GM21529 (cell line): ENCODE measurements at regions not wholly inside any gene's neighbourhood (a gene's known extent, or its start where the extent isn't known, plus 50 kb on each side); places are given as distances from the start of the nearest gene placed in this dataset.
A peak's percentile ranks its signal among the peaks of the same experiment; 100 is the strongest.
"Not testable (repeated sequence)": the region's sequence is repeated elsewhere in the genome, so short reads cannot be mapped to it uniquely, and the experiment has no call there.

Experiments used
- ATAC-seq: cut with Tn5 transposase; IDR thresholded peaks from one replicate; pipeline ENCODE4 v1.9.1; 2021; ENCODE audit not compliant: unreplicated experiment

DNA sequence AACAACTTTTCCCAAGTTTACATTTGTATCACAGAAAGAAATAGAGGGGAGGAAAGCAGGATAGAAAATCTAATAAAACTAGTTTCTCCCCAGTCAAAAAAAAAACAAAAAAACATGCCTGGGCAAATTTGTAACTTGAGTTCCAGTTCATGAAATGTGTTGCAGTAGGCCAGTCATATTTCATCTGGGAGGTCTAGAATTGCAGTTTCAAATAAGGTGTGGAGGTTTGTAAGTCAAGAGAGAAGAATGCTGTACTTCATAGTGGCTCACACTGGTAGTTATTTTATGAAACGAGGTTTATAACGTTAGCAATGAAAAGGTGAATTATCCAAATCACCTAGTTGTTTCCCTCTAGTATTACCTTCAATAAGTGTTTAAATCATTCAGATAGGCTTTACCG, 1313.9 kb upstream of the SLC39A10 start:
- no peak for ATAC-seq

DNA sequence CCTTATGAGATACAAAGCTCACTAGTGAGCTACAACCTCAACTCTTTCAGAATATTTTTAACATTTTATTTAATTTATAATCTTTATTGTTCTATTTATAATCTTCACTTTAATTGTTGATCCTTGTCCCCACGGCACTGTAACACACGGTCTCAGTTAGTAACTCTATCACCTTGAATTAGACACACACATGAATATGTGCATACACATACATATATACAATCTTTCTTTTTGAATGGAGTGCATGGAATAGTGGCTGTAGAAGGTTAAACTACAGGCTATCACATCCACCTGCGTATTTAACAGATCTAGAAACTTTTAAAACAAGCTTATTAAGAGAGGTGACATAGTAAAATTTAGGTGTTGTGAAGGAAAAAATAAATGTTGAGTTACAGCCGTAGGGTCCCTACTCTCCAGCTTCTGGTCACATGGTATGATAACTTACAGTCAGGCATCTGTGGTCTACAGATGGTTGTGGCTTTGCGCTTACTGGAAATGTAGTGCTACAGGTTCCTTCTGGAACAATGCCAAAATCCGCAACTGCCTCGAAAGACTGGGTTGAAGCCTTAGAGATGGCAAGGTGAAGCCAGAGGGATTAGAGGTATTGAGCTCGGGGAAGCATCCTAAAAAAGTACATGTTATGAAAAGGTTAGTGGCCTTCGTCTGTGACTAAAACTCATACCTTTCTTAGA, 1324.1 kb upstream of the SLC39A10 start:
- ATAC-seq: no peak

GRCh38 chr2:194328456-194328855, 1328.6 kb upstream of the SLC39A10 start:
- ATAC-seq: no peak

DNA sequence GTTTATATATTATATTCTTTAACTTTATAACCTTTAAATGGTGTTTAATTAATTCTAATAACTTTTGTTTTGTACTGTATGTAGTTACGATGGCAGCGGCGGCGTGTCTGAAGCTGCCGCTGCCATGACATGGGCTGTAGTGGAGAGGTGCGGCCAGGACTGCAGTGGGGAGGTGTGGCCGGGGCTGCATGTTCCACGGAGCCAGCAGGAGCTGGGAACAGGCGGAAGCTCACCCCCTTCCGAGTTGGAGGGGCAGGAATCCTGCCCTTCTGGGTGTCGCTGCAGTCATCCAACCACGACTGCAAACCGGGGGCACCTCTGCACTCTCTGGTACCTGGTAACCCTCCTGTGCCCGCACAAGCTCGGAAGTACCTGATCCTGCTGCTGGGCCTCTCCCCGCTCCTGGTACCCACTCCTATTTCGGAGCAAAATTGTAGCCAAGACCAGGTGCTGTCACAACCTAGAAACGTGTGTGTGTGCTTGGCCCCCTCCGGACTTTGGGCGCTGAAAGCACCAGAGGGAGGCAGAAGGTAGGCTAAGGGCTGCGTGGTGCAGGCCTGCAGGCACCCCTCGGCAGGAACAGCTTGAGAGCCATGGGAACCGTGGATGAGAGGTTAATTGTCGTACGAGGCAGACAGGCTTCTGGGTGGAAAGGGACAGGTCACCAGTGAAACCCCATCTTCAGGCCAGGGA, 1329.7 kb upstream of the SLC39A10 start:
- ATAC-seq: no peak

GRCh38 chr2:194323740-194324139, 1333.3 kb upstream of the SLC39A10 start:
- no peak for ATAC-seq

DNA sequence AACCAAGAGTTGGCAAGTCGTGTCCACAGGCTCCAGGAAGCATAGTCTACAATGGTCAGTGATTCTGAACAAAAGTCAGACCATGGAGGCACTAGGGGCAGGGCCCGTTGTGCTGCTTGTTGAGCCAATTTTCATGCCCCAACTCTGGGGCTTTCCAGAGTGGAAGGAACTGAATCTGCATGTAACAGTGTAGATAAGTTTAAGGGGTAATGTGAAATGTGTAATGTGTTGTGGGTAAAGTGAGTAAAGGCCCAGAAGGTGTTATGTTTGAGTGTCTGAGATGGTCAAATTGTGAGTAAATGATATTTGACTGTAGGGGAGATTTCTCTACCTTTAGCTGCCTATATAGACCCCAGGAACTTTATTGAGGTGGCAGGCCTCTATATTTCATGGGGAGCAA, 1336.5 kb upstream of the SLC39A10 start:
- ATAC-seq: no peak

DNA sequence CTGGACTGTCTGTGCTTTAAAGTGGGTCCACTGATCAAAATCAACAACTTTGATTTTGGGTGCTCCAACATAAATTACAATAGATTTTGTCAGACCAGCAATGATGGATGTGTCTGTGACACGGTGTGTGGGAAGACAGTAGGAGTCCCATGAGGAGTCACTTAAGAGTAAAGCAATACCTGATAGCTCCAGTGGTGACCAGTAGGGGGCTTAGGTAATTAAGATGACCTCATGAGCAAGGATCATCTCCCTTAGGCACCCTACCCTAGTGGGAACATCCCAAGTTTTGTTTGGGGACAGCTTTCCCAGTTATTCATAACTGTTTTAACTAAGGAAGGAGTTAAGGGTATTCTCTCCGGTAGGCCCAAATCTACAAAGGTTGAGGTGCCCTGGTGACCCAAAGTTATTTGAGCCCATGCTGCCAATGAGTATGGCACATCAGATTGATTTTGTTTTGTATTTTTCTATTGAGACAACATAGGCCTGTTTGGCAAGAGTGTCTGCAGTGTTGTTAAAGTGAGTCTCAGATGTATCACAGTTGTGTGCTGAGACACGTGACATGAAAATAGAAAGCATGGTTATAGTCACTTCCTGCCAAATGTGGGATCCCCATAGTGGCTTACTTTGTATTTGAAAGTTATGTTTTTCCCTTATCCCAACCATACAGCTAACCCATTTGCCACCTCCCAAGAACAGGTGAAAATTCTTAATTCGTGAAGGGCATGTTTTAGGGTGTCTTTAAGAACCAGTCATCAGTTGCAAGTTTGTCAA, 1337.6 kb upstream of the SLC39A10 start:
- ATAC-seq: peak; percentile 80

GRCh38 chr2:194314042-194314441, 1343.0 kb upstream of the SLC39A10 start:
- no peak for ATAC-seq

DNA sequence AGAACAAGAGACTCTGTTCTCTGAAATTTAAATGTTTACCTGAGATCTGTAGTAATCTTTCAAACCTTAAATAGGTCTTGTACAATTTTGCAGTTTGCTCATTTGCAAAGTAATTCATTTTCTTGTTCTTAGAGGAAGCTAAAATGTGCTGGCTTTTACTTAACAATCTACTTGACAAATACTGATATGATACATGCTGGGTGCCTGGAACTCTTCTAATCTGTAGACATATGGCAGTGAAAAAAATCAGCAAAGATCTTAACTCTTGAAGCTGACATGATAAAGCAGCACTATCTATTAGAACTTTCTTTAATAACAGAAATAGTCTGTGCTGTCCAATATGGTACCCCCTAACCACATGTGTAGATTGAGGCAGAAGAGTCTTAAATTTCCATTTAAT, 1352.8 kb upstream of the SLC39A10 start:
- ATAC-seq: no peak

DNA sequence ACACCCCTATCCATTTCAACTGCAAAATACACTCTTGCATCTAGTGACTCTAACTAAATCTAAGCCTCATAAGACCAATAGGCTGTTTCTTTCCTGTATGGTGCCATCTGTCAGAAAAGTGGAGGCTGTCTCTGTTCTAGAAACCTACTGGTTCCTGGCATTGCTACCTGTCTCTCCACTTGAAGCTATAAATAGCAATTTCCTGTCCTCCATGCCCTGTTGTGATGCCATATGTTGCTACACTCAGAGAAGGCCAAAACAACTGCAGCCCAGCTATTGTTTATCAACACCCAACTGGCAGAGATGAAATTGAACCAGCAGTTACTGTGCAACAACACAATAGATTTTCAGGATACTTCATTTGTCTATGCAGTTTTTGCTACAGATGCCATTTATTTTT, 1355.1 kb upstream of the SLC39A10 start:
- no peak for ATAC-seq

- ATAC-seq: no peak
These were observed 1362.9 kb upstream of the SLC39A10 start for GRCh38 chr2:194294156-194294555.

DNA sequence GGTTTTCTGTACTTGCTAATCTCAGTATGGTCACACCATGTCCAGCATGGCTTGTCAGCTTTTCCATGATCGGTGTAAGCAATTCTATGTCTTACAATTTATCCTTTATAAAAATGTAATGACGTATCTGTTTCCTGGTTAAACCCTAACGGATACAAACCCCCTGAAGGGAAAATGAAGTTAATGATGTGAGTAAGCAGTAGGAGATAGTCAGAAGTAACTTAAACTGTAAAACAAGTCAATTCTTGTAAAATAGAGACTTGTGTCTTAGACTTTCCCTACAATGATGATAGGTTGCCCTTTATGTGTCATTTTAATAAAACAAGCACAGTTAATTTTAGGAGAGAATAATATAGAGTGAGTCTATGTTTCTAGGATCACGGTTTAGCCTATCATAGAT, 1365.9 kb upstream of the SLC39A10 start:
- no peak for ATAC-seq

DNA sequence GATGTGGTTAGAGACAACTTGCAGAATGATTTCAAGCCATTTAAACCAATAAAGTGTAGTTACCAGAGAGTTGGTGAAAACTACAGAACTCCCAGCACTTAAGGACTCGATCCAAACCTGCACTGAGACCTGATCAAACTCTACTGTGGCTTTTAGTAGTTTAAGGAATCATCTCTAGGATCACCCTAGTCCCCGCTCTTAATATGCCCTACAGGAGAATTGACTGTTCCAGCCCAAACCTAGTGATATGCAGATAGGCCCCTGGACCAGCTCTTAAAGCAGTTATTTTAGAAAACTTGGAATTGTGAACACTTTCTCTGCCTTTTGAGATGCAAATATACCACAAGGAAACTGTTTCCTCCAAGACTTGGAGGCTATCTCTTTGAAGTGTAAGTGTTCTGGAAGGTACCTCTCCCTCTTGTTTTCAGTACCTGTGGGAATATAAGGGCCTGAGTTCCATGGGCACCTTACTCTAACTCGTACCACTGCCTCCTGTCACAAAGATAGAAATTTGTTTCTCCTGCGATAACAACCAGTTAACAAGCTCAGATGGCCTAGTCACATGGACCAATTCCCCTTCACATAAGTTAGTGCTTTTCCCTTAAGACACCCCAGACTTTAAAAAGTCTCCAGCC, 1367.2 kb upstream of the SLC39A10 start:
- no peak for ATAC-seq

GRCh38 chr2:194276667-194277066, 1380.4 kb upstream of the SLC39A10 start:
- ATAC-seq: not testable (repeated sequence)

DNA sequence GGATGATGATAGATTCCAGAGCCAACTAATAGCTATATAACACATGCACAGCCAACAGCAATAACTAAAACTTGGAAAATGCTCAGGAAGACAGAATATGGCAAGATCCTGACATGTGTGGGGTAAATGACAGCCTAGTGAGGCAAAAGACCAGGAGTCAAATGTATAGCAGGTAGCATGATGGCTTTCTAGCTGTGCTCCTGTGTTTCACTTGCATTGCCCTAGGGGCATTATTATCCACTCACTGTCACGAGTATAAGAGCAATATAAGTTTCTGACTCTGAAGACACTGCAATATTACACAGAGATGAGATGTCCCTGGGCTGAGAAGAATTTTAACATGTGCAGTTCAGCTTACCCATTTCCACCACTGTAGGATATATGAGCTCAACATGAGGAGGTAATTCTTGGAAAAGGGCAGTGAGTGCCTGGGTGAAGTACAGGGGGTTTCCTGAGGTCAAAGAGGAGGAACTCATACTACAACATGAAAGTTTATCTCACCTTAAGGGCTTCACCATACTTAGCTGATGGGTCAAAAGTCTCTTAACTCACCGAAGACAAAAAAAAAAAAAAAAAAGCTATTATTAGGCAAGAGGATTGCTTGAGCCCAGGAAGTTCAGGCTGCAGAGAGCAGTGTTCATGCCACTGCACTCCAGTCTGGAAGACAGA, 1385.6 kb upstream of the SLC39A10 start:
- no peak for ATAC-seq

- ATAC-seq: no peak
These were observed 1386.4 kb upstream of the SLC39A10 start for GRCh38 chr2:194270648-194271047.

- no peak for ATAC-seq
These were observed 1392.4 kb upstream of the SLC39A10 start for GRCh38 chr2:194264586-194264985.

GRCh38 chr2:194260185-194260584, 1396.8 kb upstream of the SLC39A10 start:
- no peak for ATAC-seq

- no peak for ATAC-seq
These were observed 1399.9 kb upstream of the SLC39A10 start for GRCh38 chr2:194257095-194257494.

DNA sequence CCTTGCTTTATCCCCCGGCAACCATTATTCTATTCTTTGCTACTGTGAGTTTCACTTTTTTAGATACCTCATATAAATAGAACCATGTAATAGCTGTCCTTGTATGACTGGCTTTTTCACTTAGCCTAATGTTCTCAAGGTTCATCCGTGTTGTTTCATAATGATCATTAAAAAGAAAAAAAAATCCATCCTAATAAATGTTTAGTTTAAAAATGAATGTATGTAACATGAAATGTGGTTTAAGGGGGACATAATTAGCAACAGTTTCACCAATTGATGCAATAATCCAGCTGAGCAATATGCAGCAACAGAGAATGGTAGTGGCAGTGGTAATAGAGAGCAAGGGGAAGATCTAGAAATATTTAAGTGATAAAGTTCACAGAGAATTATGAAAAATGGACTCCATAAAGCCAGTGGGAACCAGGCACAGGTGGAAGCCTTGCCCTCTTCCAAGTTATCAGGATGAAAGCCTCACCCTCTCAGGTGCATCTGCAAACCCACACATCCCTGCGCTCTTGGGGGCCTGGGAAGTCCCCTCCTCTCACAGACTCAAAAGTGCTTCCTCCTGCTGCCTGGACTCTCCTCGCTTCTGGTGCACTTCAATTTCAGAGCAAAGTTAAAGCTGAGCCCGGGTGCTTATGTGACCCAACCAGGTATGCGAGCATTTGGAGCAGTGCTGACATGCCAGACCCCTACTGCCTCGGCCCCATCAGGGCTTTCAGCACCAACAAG, 1403.3 kb upstream of the SLC39A10 start:
- ATAC-seq: no peak
